ACC112 (cell line): ENCODE measurements at regions not wholly inside any gene's neighbourhood (a gene's known extent, or its start where the extent isn't known, plus 50 kb on each side); places are given as distances from the start of the nearest gene placed in this dataset.

Experiments used
- H2AFZ ChIP-seq: fragments of 200-600 bp; sonication (generic); one replicate; pipeline ENCODE4 v1.6.0; 2017; ENCODE audit warnings: antibody characterized with exemption, low read length; ENCODE audit not compliant: unreplicated experiment
- H3K27ac ChIP-seq: fragments of 200-600 bp; sonication (generic); 2 replicates; pipeline ENCODE4 v1.5.1; 2014; ENCODE audit warnings: low read depth, mild to moderate bottlenecking, antibody characterized with exemption, low read length, moderate library complexity
- H3K27me3 ChIP-seq: fragments of 200-600 bp; sonication (generic); 2 replicates; pipeline ENCODE4 v1.6.1; 2014; ENCODE audit warnings: mild to moderate bottlenecking, antibody characterized with exemption, low read length, moderate library complexity, mixed read lengths; ENCODE audit not compliant: insufficient read depth
- H3K36me3 ChIP-seq: fragments of 200-600 bp; sonication (generic); 2 replicates; pipeline ENCODE4 v1.6.1; 2016; ENCODE audit warnings: mild to moderate bottlenecking, antibody characterized with exemption, low read length, moderate library complexity, mixed read lengths; ENCODE audit not compliant: insufficient read depth
- H3K4me1 ChIP-seq: fragments of 200-600 bp; sonication (generic); one replicate; pipeline ENCODE4 v1.6.1; 2016; ENCODE audit warnings: low read length, mixed read lengths; ENCODE audit not compliant: insufficient read depth, unreplicated experiment, control insufficient read depth
- H3K4me3 ChIP-seq: fragments of 200-600 bp; sonication (generic); 2 replicates; pipeline ENCODE4 v1.5.1; 2014; ENCODE audit warnings: mild to moderate bottlenecking, low read depth, low read length
- H3K79me2 ChIP-seq: fragments of 200-600 bp; sonication (generic); one replicate; pipeline ENCODE4 v1.6.0; 2016; ENCODE audit warnings: low read length; ENCODE audit not compliant: control insufficient read depth, unreplicated experiment, insufficient read depth

DNA sequence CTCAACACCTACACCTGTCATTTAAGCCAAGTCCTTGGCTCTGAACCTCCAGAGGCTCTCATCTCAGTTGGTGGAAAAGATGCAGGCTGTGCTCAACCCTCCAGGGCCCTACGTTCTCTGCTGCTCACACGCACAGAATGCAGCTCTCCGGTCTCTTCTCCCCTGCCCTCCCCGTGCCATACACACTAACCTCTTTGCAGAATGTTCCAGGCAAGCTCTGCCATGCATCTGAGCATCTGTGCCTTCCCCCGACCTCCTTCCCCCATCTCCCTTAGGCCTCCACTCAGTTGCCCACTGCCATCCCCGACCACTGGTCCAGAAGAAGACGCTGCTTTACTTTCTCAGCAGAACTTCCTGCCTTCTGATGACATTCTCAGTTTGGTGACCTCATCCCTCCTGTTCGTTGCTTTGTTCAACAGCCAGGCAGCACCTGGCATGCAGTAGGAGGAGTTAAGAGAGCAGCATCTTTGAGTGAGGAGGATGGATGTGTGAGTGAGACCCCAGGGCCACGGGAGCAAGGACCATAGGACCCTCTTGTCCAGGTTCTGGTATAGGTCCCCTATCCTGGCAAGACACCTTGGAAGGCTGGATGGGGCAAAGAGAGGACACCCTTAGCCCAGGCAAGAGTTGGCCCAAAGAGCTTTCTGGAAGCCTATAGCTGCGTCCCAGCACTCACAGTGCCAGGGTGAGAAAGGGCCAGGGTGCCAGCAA lies 598.0 kb downstream of the BRD1 start:
- Histone ChIP-seq H3K79me2 (no peaks in the 10 kb centered on the region), H3K4me3 (no peak overlapping the region), H3K36me3 (no peaks in the 10 kb centered on the region), H3K4me1 (no peaks in the 10 kb centered on the region), H2AFZ (no peak overlapping the region), H3K27ac (no peak overlapping the region), H3K27me3 (no peaks in the 10 kb centered on the region)

DNA sequence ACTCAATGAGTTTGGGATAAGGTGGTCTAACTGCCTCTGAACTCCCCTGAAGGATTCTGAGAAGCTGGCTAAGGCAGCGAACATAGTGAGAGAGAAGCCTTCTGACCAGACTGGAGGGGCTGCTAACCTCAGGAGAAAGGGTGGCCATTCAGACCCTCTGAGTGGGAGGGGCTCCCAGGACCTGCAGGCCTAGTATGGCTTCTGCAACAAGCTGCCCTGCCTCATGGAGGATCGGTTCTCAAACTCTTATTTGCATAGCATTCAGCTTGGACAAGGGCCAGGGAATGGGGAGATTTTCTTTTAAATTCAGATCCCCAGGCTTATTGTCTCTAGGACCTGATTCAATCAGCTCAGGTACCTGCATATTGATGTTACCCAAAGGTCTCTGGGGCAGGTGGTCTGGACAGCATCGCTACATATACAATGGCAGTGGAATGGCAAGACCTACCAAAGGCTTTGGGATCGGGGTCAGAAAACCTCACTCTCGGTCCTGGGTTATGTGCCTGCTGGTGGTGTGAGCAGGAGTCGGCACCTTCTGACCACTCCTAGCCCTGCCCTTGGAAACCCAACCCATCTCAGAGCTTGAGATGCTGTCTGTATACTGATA lies 599.1 kb downstream of the BRD1 start:
- H3K27me3 ChIP-seq, result no peaks in the 10 kb centered on the region
- no peaks in the 10 kb centered on the region for H3K4me1 ChIP-seq
- H3K79me2 ChIP-seq, result no peaks in the 10 kb centered on the region
- no peak overlapping the region for H3K4me3 ChIP-seq
- no peak overlapping the region for H3K27ac ChIP-seq
- no peak overlapping the region for H2AFZ ChIP-seq
- no peaks in the 10 kb centered on the region for H3K36me3 ChIP-seq

DNA sequence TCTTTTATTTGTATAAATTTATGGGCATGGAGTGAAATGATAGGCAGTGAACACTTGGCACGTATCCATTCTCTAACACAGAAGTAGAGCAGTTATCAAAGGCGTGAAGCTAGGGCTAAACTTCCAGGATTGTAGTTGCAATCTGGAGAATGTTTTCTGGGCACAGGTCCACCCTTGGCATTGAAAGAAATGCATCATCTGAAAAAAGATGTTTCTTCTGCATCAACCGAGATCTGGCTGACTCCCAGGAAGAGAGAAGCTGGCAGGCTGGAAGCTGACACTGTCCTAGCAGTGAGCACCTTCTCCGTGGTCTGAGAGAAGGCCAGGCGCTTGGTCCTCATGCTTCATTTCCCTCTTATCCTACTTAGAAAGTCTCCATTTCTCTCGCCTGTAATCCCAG lies 600.0 kb downstream of the BRD1 start:
- Histone ChIP-seq H2AFZ (no peak overlapping the region), H3K4me1 (no peaks in the 10 kb centered on the region), H3K79me2 (no peaks in the 10 kb centered on the region), H3K27ac (no peak overlapping the region), H3K27me3 (no peaks in the 10 kb centered on the region), H3K4me3 (no peak overlapping the region), H3K36me3 (no peaks in the 10 kb centered on the region)

DNA sequence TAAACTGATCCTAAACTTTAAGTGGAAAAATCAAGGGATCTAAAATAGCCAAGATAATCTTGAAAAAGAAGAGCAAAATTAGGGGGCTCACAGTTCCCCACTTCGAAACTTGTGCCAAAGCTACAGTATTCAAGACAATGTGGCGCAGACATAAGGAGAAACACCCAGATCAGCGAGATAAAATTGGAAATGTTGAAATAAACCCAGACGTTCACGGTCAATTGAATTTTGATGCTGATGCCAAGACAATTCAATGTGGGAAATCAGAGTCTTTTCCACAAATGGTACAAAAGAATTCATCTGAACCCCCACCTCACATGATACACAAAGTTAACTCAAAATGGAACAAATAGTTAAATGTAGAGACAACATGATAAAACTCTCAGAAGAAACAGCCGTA lies 601.6 kb downstream of the BRD1 start:
- Histone ChIP-seq H2AFZ (no peak overlapping the region), H3K36me3 (no peaks in the 10 kb centered on the region), H3K27ac (no peak overlapping the region), H3K27me3 (no peaks in the 10 kb centered on the region), H3K4me1 (no peaks in the 10 kb centered on the region), H3K79me2 (no peaks in the 10 kb centered on the region), H3K4me3 (no peak overlapping the region)

DNA sequence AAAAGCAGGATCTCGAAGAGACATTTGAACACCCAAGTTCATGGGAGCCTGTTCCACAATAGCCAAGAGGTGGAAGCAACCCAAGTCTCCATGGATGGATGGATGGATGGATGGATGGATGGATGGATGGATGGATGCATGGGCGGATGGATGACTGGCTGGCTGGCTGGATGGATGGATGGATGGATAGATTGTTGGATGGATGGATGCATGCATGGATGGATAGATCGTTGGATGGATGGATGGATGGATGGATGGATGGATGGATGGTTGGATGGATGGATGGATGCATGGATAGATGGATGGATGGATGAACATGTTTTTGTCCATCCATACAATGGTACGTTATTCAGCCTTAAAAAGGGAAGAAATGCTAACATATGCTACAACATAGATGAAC lies 603.4 kb downstream of the BRD1 start:
- Histone ChIP-seq H3K4me1 (no peaks in the 10 kb centered on the region), H2AFZ (no peak overlapping the region), H3K36me3 (no peaks in the 10 kb centered on the region), H3K4me3 (no peak overlapping the region), H3K79me2 (no peaks in the 10 kb centered on the region), H3K27ac (no peak overlapping the region), H3K27me3 (no peaks in the 10 kb centered on the region)

DNA sequence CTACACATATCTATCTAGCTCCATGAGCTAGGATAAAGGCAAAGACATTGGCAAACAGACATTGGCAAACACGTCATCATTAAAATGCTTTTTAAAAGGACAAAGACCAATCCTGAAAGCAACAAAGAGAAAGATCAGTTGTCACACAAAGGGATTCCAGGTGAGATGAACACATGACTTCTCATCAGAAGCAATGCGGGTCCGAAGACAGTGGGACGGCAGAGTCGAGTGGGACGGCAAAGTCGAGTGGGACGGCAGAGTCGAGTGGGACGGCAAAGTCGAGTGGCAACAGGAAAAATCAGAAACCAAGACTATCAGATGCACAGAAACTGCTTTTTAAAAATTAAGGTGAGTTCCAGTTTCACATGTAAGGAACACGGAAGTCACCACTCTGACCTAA lies 609.5 kb downstream of the BRD1 start:
- Histone ChIP-seq H3K27me3 (no peaks in the 10 kb centered on the region), H2AFZ (no peak overlapping the region), H3K27ac (no peak overlapping the region), H3K79me2 (no peaks in the 10 kb centered on the region), H3K4me1 (no peaks in the 10 kb centered on the region), H3K4me3 (no peak overlapping the region), H3K36me3 (no peaks in the 10 kb centered on the region)

DNA sequence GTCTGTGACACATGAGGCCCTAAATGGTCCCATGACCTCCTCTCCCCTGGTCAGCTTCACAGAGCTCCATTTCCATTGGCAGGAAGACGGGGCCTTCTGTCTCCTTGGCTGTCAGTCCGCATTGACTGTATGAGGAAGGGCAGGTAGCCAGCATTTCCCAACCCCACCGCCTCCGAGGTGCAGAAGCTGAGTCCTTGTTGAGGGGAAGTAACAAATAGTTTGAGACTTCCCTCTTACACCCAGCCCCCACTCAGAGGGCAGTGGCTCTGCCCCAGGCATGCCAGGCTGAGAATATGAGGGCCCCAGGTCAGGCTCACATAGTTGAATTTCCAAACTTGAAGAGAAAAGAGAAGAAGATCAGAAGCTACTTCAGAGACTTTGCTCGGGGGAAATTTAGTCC lies 611.1 kb downstream of the BRD1 start:
- H2AFZ ChIP-seq, result no peak overlapping the region
- no peaks in the 10 kb centered on the region for H3K36me3 ChIP-seq
- H3K79me2 ChIP-seq, result no peaks in the 10 kb centered on the region
- H3K27ac ChIP-seq, result no peak overlapping the region
- no peak overlapping the region for H3K4me3 ChIP-seq
- H3K4me1 ChIP-seq, result no peaks in the 10 kb centered on the region
- no peaks in the 10 kb centered on the region for H3K27me3 ChIP-seq

DNA sequence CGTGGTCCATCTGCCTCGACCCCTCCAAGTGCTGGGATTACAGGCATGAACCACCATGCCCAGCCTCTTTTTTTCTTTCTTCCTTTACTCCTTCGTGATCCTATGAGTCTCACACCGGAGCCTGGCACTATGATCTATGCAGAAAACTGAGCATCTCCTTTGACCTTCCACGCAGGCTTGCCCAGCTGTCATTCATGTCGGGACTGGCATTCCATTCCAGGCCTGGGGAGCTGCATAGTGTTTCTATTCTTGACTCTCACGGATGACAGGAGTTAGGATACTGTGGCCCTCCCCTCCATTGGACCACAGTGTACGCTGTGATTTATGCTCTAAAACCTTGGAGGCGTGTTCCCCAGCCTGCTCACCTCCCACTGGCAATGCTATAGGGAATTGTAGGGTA lies 611.8 kb downstream of the BRD1 start:
- Histone ChIP-seq H3K27ac (no peak overlapping the region), H3K36me3 (no peaks in the 10 kb centered on the region), H3K27me3 (no peaks in the 10 kb centered on the region), H3K79me2 (no peaks in the 10 kb centered on the region), H2AFZ (no peak overlapping the region), H3K4me1 (no peaks in the 10 kb centered on the region), H3K4me3 (no peak overlapping the region)

DNA sequence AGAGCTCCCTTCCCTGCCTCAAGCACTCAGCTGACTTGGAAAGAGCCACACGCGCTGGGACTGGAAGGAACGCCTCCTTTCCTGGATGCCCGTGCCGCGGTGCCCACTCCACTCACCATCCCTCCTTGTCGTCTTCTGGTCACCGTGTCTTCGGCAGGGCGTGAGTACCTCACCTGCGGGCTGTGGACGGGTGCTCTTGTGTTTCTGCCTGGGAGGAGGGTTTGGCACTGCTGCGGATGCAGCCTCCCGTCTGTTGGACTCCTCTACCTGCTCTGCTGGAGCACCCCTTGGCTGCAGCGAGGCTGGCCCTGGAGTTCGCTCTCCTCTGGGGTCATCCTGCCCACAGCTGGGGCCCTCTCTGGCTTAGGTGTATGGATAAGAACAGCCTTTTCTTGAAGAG lies 612.7 kb downstream of the BRD1 start:
- no peaks in the 10 kb centered on the region for H3K36me3 ChIP-seq
- H3K27me3 ChIP-seq, result no peaks in the 10 kb centered on the region
- H3K27ac ChIP-seq, result no peak overlapping the region
- no peak overlapping the region for H2AFZ ChIP-seq
- H3K79me2 ChIP-seq, result no peaks in the 10 kb centered on the region
- no peaks in the 10 kb centered on the region for H3K4me1 ChIP-seq
- H3K4me3 ChIP-seq, result no peak overlapping the region

DNA sequence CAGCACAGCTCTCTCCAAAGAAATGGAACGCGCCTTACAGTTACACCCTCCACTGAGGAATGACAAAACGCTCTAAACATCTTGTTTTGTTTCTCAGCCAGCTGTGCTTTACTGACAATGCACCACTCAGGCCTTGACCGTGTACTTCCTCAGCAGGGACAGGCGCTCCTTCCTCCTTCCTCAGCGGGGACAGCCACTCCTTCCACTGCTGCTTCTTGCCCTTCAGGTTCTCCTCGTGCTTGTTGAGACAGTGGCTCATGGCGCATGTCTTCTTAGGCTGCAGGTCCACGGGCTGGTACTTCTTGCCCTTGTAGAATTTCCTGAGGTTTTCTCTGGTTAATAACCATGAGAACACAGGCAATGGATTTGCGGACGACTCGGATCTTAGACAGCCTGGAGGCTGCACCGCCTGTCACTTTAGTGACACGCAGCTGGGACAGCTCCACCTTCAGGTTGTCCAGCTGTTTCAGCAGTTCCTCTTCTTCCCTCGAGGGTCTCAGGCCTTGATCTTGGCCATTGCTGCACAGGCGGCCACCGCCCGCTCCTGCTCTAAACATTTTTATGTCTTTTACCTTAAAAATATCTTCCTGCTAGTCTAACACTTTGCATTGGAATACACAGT lies 613.8 kb downstream of the BRD1 start:
- H3K4me1 ChIP-seq, result no peaks in the 10 kb centered on the region
- H3K79me2 ChIP-seq, result no peaks in the 10 kb centered on the region
- H2AFZ ChIP-seq, result no peak overlapping the region
- H3K36me3 ChIP-seq, result no peaks in the 10 kb centered on the region
- no peaks in the 10 kb centered on the region for H3K27me3 ChIP-seq
- no peak overlapping the region for H3K27ac ChIP-seq
- no peak overlapping the region for H3K4me3 ChIP-seq

DNA sequence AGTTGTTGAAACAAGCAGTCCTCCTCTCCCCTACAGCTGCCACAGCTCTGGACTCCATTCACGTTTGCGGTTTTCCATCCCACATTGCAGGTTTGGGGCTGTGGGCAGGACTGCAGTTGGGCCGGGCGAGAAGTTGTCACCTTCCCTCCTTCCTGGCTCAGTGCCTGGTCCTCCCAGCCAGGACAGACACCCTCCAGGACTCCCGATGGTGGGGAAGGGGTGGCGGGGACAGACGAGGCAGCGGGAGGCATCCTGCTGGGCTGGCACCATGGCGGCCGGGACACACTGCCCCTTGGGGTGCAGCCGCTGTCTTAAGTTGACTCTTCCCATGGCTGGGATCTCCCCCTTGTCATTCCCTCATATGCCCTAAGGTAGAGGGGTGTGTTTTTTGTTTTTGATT lies 615.2 kb downstream of the BRD1 start:
- Histone ChIP-seq H3K4me3 (no peak overlapping the region), H2AFZ (no peak overlapping the region), H3K36me3 (no peaks in the 10 kb centered on the region), H3K27ac (no peak overlapping the region), H3K27me3 (no peaks in the 10 kb centered on the region), H3K4me1 (no peaks in the 10 kb centered on the region), H3K79me2 (no peaks in the 10 kb centered on the region)
